ENCODE measurements at regions not wholly inside any gene's neighbourhood (a gene's known extent, or its start where the extent isn't known, plus 50 kb on each side); places are given as distances from the start of the nearest gene placed in this dataset.
"Not testable (repeated sequence)": the region's sequence is repeated elsewhere in the genome, so short reads cannot be mapped to it uniquely, and the experiment has no call there.

GRCh38 chr12:75742048-75742447, 230.6 kb upstream of the KRR1 start:
- H3K9me3 ChIP-seq: no peaks in the 10 kb centered on the region
- POLR2A ChIA-PET: no interaction called here
- DNase-seq (ENCODE audit: low read depth in 1 of 2, low spot score in 1 of 2) (no peak), ATAC-seq (no peak), FAIRE-seq (no peak)
- CTCF ChIA-PET: interaction anchor here (1.2 kb wide), 1 partner anchor 23 kb away, joined by 3 read pairs; no protein-coding TSS in a partner anchor
- H3K4me2 ChIP-seq: no peak overlapping the region
- H3K4me3 ChIP-seq: no peak overlapping the region
- peaks cover 10% of the 10 kb centered on the region; the same call in 2 of the 3 replicates for H3K4me1 ChIP-seq
- no peak overlapping the region for H3K27ac ChIP-seq
- WGBS (ENCODE audit: missing lambda C conversion rate): 95% methylated on average over 4 of the region's 4 CpGs
- TF ChIP-seq JUNB (IDR thresholded peaks at IDR 0.05) (no peak), NR3C1 (IDR thresholded peaks at IDR 0.05) (no peak), FOSB (CRISPR knock-in tag; IDR thresholded peaks at IDR 0.05) (no peak), HOXB5 (CRISPR knock-in tag; IDR thresholded peaks at IDR 0.05) (no peak), EHF (CRISPR knock-in tag; IDR thresholded peaks at IDR 0.05) (no peak), ZNF302 (CRISPR knock-in tag; IDR thresholded peaks at IDR 0.05) (no peak), NPAS2 (CRISPR knock-in tag; IDR thresholded peaks at IDR 0.05; ENCODE audit: borderline replicate concordance) (no peak), FOSL2 (IDR thresholded peaks at IDR 0.05) (no peak), FOSL2 (CRISPR knock-in tag; IDR thresholded peaks at IDR 0.05) (no peak), PBX3 (IDR thresholded peaks at IDR 0.05) (no peak), REST (IDR thresholded peaks at IDR 0.05) (no peak), EP300 (IDR thresholded peaks at IDR 0.05) (no peak), ESRRA (IDR thresholded peaks at IDR 0.05; ENCODE audit: borderline replicate concordance, low read length) (no peak), RNF2 (IDR thresholded peaks at IDR 0.05; ENCODE audit: borderline replicate concordance, low read depth) (no peak), ZFP36 (IDR thresholded peaks at IDR 0.05; ENCODE audit: borderline replicate concordance, partially characterized antibody) (no peak), MAFK (IDR thresholded peaks at IDR 0.05; ENCODE audit: partially characterized antibody) (no peak), RCOR1 (IDR thresholded peaks at IDR 0.05; ENCODE audit: low read depth, low read length) (no peak)

GRCh38 chr12:75739912-75740311, 228.5 kb upstream of the KRR1 start:
- no peak for DNase-seq (ENCODE audit: low read depth in 1 of 2, low spot score in 1 of 2)
- H3K4me2 ChIP-seq: no peak overlapping the region
- no peaks in the 10 kb centered on the region for H3K9me3 ChIP-seq
- ATAC-seq: no peak
- no peak overlapping the region for H3K4me3 ChIP-seq
- 81% methylated on average over 1 of the region's 1 CpG for WGBS (ENCODE audit: missing lambda C conversion rate)
- ChIA-PET CTCF (no interaction called here), POLR2A (no interaction called here)
- H3K27ac ChIP-seq: peak overlapping the region; percentile 9 to 51; a peak in 3 of 6 replicates
- no peak for TF ChIP-seq MAX (IDR thresholded peaks at IDR 0.05)
- FAIRE-seq: no peak
- H3K4me1 ChIP-seq: peaks cover 9% of the 10 kb centered on the region; the same call in 2 of the 3 replicates

- DNase-seq (ENCODE audit: low read depth in 1 of 2, low spot score in 1 of 2); FAIRE-seq; CTCF ChIA-PET; H3K9me3 ChIP-seq; ATAC-seq; POLR2A ChIA-PET; H3K4me1 ChIP-seq; H3K4me2 ChIP-seq; H3K4me3 ChIP-seq: not testable (repeated sequence)
- H3K27ac ChIP-seq: peak overlapping the region in 1 of 2 experiments; percentile 17; a peak in 3 of 6 replicates
- 86% methylated on average over 2 of the region's 2 CpGs for WGBS (ENCODE audit: missing lambda C conversion rate)
Observed at GRCh38 chr12:75739098-75739497, 227.7 kb upstream of the KRR1 start.
